Nephron progenitor cell (in vitro differentiated cells): ENCODE measurements at regions not wholly inside any gene's neighbourhood (a gene's known extent, or its start where the extent isn't known, plus 50 kb on each side); places are given as distances from the start of the nearest gene placed in this dataset.
"Not testable (repeated sequence)": the region's sequence is repeated elsewhere in the genome, so short reads cannot be mapped to it uniquely, and the experiment has no call there.

Source experiments
- DNase-seq: peaks from one replicate; pipeline ENCODE4 v3.0.0; 2021
- H3K27ac Mint-ChIP-seq: 2 replicates; pipeline ENCODE4 v1.8.0; 2021; ENCODE audit warnings: mild to moderate bottlenecking, moderate library complexity, mixed read lengths
- H3K27me3 Mint-ChIP-seq: 2 replicates; pipeline ENCODE4 v1.8.0; 2021; ENCODE audit warnings: mild to moderate bottlenecking, low read depth, mixed read lengths; ENCODE audit not compliant: poor library complexity
- H3K36me3 Mint-ChIP-seq: 2 replicates; pipeline ENCODE4 v1.8.0; 2021; ENCODE audit warnings: low read depth, mixed read lengths
- H3K4me1 Mint-ChIP-seq: 2 replicates; pipeline ENCODE4 v1.8.0; 2021; ENCODE audit warnings: mixed read lengths
- H3K4me3 Mint-ChIP-seq: 2 replicates; pipeline ENCODE4 v1.8.0; 2021; ENCODE audit warnings: mild to moderate bottlenecking, moderate library complexity, mixed read lengths
- H3K9me3 Mint-ChIP-seq: 2 replicates; pipeline ENCODE4 v1.8.0; 2021; ENCODE audit warnings: mild to moderate bottlenecking, moderate library complexity, mixed read lengths
- CTCF ChIP-seq: fragments of 200-600 bp; sonication (generic); IDR thresholded peaks from 2 replicates; pipeline ENCODE4 v1.5.0; 2021; ENCODE audit warnings: antibody characterized with exemption

- Mint-ChIP-seq H3K27me3 (no peaks in the 10 kb centered on the region), H3K36me3 (peaks cover 1% of the 10 kb centered on the region), H3K27ac (no peak overlapping the region), H3K9me3 (no peaks in the 10 kb centered on the region), H3K4me1 (peaks cover 12% of the 10 kb centered on the region), H3K4me3 (no peak overlapping the region)
- TF ChIP-seq CTCF, result no peak
- DNase-seq, result no peak
Measured at GRCh38 chr6:144781836-144782235, 496.7 kb downstream of the UTRN start.

- Mint-ChIP-seq H3K27ac (no peak overlapping the region), H3K4me3 (no peak overlapping the region), H3K36me3 (no peaks in the 10 kb centered on the region), H3K27me3 (no peaks in the 10 kb centered on the region), H3K9me3 (no peaks in the 10 kb centered on the region), H3K4me1 (peaks cover 9% of the 10 kb centered on the region)
- DNase-seq, result no peak
- no peak for TF ChIP-seq CTCF
Measured at GRCh38 chr6:144782634-144783033, 497.5 kb downstream of the UTRN start.

- H3K27ac Mint-ChIP-seq, result no peak overlapping the region
Measured at GRCh38 chr6:144785056-144785455, 499.9 kb downstream of the UTRN start.

GRCh38 chr6:144786825-144787224 is 501.7 kb downstream of the UTRN start:
- Mint-ChIP-seq H3K27me3 (no peaks in the 10 kb centered on the region), H3K9me3 (no peaks in the 10 kb centered on the region), H3K4me3 (no peak overlapping the region), H3K27ac (no peak overlapping the region), H3K4me1 (no peaks in the 10 kb centered on the region), H3K36me3 (no peaks in the 10 kb centered on the region)
- TF ChIP-seq CTCF, result no peak
- no peak for DNase-seq

More at GRCh38 chr6:144785056-144785455, 499.9 kb downstream of the UTRN start:
- no peak for DNase-seq
- Mint-ChIP-seq H3K4me1 (no peaks in the 10 kb centered on the region), H3K9me3 (no peaks in the 10 kb centered on the region), H3K36me3 (no peaks in the 10 kb centered on the region), H3K27me3 (no peaks in the 10 kb centered on the region), H3K4me3 (no peak overlapping the region)
- TF ChIP-seq CTCF, result no peak

GRCh38 chr6:144793744-144794143 is 508.6 kb downstream of the UTRN start:
- DNase-seq, result no peak
- H3K9me3 Mint-ChIP-seq, result peaks cover 19% of the 10 kb centered on the region
- H3K27ac Mint-ChIP-seq, result no peak overlapping the region
- H3K27me3 Mint-ChIP-seq, result no peaks in the 10 kb centered on the region
- no peak for TF ChIP-seq CTCF
- H3K4me1 Mint-ChIP-seq, result no peaks in the 10 kb centered on the region
- peaks cover 56% of the 10 kb centered on the region for H3K36me3 Mint-ChIP-seq
- H3K4me3 Mint-ChIP-seq, result no peak overlapping the region

- H3K36me3 Mint-ChIP-seq, result peaks cover 62% of the 10 kb centered on the region
- H3K4me3 Mint-ChIP-seq, H3K4me1 Mint-ChIP-seq: not testable (repeated sequence)
Measured at GRCh38 chr6:144795022-144795421, 509.9 kb downstream of the UTRN start.

More at GRCh38 chr6:144795022-144795421, 509.9 kb downstream of the UTRN start:
- H3K27me3 Mint-ChIP-seq, DNase-seq, H3K27ac Mint-ChIP-seq: not testable (repeated sequence)
- H3K9me3 Mint-ChIP-seq, result peaks cover 19% of the 10 kb centered on the region
